AG20443 (cell line): ENCODE measurements at regions not wholly inside any gene's neighbourhood (a gene's known extent, or its start where the extent isn't known, plus 50 kb on each side); places are given as distances from the start of the nearest gene placed in this dataset.
A peak's percentile ranks its signal among the peaks of the same experiment; 100 is the strongest.
"Not testable (repeated sequence)": the region's sequence is repeated elsewhere in the genome, so short reads cannot be mapped to it uniquely, and the experiment has no call there.

ENCODE experiments used
- DNase-seq: peaks from one replicate; pipeline ENCODE4 v3.0.0; 2012; ENCODE audit warnings: low spot score, mixed read lengths

GRCh38 chr5:158264264-158264663, 405.3 kb upstream of the CLINT1 start:
- DNase-seq = no peak

GRCh38 chr5:158261674-158262367, 402.9 kb upstream of the CLINT1 start:
- no peak for DNase-seq

GRCh38 chr5:158256096-158256495, 397.2 kb upstream of the CLINT1 start:
- no peak for DNase-seq

DNA sequence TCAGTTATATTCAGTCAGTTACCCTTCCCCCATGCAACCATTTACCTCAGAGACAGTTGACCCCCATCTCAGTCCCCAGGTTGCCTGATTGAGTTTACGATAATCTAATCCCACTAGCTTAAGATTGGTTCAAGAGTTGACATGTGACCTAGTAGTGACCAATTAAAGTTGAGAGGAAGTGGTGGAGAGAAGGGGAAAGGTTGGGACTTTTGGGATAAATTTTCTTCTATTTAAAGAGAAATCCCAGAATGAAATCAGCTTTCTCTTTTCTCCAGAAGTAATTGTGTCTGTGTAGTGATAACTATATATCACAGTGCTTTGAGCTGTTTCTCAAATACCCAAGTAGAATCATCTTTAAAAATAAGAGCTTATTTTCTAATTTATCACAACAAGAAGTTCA, 396.7 kb upstream of the CLINT1 start:
- no peak for DNase-seq

DNA sequence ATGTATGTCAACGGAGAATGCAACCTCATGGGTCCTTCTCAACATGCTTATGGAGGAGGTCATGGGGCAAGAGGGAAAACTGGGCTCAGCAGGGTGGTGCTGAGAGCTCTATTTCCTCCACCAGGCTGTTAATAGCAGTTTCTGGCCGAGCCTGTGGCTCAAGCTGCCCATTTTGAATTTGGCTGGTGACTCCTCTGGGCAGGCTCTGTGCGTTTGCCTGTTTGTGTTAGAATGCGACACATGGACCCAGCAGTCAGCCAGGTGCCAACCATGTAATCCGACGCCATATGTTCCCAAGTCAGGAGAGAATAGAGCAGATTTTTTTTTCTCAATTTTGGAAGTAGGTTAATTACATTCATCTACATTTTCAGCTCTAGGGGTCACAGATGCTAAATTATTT, 387.7 kb upstream of the CLINT1 start:
- DNase-seq = no peak

GRCh38 chr5:158245513-158245912, 386.6 kb upstream of the CLINT1 start:
- no peak for DNase-seq

DNA sequence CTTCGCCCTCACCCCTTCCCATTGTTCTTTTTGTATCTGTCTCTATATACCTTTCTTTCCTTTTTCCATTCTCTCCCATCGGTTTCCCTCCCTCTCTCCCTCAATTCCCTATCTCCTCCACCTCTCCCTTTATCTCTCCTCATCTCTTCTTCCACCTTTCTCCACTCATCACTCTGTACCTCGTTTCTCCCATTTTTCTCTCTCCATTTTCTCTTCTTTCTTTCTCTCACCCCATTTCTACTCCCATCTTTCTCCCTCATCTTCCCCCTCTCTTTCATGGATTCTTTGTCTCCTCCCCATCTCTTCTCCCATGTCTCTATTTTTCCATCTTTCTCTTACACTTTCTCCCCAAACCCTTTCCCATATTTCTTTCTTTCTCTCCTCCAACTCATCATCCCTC, 385.9 kb upstream of the CLINT1 start:
- DNase-seq = no peak

- DNase-seq = no peak
Observed at GRCh38 chr5:158236511-158237335, 377.8 kb upstream of the CLINT1 start.

- no peak for DNase-seq
Observed at GRCh38 chr5:158235159-158235547, 376.2 kb upstream of the CLINT1 start.

- peak; percentile 26 for DNase-seq
Observed at GRCh38 chr5:158234323-158235158, 375.6 kb upstream of the CLINT1 start.

DNA sequence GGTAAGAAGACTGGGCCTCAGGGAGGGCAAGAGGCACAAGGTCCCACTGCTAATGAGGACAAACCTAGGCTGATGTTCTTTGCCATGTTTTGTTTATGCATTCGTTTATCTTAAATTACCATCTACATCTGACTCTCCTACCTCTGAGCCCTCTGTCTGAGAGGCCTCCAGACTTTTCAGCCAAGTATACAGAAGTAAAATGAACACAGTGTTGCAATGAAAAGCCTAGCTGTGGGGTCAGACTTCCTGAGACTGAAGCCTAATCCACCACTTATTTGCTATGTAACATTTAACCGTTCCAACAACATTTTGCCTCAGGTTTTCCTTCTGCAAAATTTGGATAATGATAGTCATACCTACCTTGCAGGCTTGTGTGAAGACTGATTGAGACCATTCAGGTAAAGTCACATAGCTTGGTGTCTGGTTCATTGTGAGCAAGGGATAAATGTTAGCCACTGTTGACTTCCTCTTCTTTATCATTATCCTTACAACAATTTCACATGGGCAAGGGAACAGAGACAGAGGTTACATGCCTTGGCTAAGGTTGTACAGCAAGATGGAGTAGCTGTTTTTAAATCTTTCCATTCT, 374.9 kb upstream of the CLINT1 start:
- DNase-seq = no peak

DNA sequence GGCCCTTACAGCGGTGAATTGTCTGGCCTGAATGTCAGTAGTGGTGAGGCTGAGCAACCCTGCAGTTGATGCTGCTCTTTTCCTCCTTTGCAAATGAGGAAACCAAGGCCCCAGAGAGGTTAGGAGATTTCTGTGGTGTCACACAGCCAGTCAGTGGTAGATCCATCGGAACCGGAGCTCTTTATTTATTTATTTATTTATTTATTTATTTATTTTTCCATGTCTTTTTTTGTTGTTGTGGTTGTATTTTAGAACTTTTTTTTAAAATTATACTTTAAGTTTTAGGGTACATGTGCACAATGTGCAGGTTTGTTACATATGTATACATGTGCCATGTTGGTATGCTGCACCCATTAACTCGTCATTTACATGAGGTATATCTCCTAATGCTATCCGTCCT, 368.4 kb upstream of the CLINT1 start:
- DNase-seq = not testable (repeated sequence)

- DNase-seq = no peak
Observed at GRCh38 chr5:158226496-158226895, 367.6 kb upstream of the CLINT1 start.

DNA sequence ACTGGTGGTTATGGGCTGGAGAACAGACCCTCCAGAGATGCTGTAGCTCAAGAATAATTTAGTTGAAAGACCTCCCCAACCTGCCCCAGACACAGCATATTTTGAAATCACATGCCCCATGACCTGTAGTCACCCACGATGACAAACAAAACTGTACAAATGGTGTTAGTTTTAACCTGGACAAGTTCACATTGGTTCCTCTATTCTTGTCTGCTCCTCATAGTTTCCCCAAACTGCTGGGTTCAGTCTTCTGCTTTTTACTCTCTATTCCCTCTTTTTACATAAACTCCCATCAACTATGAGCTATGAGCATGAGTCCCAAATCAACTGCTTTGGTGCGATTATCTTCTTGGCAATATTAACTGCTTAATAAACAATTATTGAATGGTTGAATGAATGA, 365.3 kb upstream of the CLINT1 start:
- no peak for DNase-seq

DNA sequence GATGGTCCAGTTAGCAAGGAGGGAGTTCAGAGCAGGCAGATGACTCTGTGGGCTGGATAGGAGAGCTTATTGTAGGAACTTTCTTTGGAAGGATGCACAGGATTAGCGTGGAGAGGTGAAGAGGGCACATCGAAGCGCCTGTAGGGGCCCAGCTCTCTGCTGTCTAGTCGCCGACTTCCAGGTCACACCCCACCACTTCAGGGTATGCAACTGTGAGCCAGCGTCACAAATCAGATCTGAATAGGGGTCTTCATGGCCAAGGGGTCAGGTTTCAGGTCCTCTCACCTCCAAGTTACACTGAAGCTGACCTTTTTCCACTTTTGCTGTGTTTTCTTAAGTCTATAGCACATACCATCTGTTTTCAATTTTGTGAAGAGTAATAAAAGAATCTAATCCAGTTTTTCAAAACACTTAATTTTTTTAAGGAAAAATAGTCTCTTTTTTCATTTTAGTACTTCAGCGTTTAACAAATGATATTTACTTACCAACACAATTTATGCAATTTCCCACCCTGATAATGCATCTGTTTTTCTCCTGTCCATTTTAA, 364.2 kb upstream of the CLINT1 start:
- no peak for DNase-seq

DNA sequence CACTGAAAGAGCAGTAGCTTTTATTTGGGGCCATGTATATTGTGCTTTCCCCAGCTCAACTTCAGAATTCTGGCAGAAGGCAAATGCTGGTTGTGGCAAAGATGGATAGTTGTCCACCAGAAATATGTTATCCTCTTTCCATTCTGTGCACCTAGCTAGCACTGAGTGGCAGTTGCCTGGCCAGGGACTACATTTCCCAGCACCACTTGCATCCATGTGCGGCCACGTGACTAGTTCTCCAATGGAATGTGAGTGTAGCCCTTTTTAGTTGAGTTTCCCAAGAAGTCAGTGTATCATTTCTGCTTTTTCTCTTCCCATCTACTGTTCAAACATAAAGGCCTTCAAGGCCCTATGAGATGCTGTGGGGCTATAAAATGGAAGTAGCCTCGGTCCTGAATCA, 354.0 kb upstream of the CLINT1 start:
- peak; percentile 32 for DNase-seq

GRCh38 chr5:158212237-158212636, 353.3 kb upstream of the CLINT1 start:
- DNase-seq = no peak

DNA sequence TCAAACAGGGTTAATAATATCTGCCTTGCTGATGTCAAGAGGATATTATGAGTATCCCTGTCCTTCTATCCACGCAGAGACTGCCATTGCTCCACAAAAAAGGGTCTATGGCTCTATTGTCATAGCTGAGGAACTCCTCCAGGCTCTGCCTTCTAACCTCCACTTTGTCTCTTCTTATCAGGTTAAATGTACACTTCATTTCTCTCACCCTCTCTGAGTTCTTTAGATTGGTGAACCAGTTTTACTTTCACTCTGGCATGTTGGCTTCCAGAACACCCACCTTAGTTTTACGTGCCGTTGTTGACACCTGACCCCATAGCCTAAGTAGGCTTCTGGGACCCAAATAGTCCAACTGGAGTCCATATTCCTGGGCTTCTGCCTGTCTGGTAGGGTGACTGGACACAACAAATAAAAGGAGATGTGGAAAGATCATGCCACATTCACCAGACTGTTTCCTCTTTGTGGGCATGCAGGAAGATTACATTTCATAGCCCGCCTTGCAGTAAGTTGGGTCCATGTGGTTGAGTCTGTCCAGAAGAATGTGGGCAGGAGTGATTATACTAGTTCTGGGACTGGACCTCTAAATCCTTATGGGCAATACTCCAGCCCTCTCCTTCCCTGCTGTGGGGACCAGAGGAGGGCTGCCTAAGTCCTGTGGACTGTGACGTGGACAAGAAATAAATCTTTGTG, 350.4 kb upstream of the CLINT1 start:
- no peak for DNase-seq

GRCh38 chr5:158207733-158208132, 348.8 kb upstream of the CLINT1 start:
- no peak for DNase-seq

- no peak for DNase-seq
Observed at GRCh38 chr5:158205992-158206391, 347.0 kb upstream of the CLINT1 start.

GRCh38 chr5:158203261-158203660, 344.3 kb upstream of the CLINT1 start:
- no peak for DNase-seq
